IPS DF 19.7 (cell line): ENCODE measurements at regions not wholly inside any gene's neighbourhood (a gene's known extent, or its start where the extent isn't known, plus 50 kb on each side); places are given as distances from the start of the nearest gene placed in this dataset.
"Not testable (repeated sequence)": the region's sequence is repeated elsewhere in the genome, so short reads cannot be mapped to it uniquely, and the experiment has no call there.

Source experiments
- DNase-seq: peaks from one replicate; pipeline ENCODE4 v3.0.0-alpha.2; 2013; ENCODE audit warnings: low read depth, low spot score

DNA sequence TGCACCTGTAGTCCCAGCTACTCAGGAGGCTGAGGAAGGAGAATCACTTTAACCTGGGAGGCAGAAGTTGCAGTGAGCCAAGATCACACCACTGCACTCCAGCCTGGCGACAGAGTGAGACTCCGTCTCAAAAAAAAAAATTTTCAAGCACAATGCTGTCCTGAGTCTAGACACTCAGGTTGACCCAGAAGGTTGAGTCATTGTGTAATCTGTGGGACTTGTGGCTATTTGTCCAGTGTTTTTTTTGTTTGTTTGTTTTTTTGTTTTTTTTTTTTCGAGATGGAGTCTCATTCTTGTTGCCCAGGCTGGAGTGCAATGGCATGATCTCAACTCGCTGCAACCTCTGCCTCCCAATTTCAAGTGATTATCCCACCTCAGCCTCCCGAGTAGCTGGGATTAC is 74.3 kb upstream of the SOX13 start:
- DNase-seq: not testable (repeated sequence)

DNA sequence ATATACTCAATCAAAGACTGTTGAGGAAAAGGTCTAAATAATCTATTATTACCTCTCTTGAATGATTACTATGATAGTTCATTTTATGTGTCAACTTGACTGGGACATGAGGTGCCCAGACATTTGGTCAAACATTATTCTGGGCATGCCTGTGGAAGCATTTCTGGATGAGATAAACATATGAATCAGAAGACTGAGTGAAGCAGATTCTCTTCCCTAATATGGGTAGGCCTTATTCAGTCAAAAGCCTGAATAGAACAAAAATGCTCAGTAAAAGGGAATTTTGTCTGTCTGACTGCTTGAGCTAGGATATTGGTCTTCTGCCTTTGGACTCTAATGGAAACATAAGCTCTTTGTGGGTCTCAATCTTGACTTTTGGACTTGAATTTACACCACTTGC is 73.3 kb upstream of the SOX13 start:
- DNase-seq: no peak

DNA sequence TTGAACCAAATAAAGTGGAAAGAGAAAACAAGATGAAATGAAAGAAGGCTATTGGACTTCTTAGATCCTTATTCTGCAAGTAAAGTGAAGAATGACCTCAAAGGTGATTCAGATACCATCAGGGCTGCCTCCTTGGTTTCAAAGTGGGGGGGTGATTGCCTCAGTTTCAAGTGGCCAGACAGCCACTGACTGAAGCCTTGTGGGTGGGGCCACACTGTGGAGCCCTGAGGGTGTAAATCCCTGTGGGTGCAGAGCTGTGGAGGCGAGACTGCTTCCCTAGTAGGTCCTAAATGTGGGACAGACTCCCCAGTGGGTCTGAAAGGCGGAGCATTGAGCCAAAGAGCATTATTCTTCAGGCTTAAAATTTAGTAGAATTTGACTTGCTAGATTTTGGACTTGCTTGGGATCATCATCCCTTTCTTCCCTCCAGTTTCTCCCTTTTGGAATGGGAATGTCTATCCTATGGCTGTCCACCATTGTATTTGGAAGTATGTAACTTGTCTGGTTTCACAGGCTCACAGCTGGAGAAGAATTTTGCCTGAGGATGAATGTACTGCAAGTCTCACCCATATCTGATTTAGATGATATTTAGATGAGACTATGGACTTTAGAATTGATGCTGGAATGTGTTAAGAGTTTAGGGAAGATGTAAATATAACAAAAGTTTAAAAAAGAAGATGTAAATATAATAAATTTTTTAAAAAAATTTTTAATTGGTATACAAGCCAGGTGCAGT is 71.6 kb upstream of the SOX13 start:
- no peak for DNase-seq

- DNase-seq: no peak
Measured at GRCh38 chr1:204002614-204003013, 70.3 kb upstream of the SOX13 start.

- no peak for DNase-seq
Measured at GRCh38 chr1:204003536-204003935, 69.4 kb upstream of the SOX13 start.

DNA sequence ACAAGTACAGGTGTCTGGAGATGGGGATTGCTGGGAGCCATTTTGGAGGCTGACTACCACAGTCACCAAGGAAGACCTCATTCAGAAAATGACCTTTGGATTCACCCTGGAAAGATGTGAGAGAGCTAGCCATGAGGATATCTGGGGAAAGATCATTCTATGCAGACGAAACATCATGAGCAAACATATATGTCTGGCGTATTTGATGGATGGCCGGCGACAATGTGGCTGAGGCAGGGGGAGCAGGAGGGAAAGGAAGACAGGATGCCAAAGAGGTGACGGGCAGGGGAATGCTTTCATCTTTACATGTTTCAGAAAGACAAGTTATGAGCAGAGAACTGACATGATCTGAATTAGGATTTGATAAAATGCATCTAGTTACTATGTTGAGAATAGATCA is 61.5 kb upstream of the SOX13 start:
- DNase-seq: no peak

- DNase-seq: no peak
Measured at GRCh38 chr1:204013052-204013451, 59.9 kb upstream of the SOX13 start.

DNA sequence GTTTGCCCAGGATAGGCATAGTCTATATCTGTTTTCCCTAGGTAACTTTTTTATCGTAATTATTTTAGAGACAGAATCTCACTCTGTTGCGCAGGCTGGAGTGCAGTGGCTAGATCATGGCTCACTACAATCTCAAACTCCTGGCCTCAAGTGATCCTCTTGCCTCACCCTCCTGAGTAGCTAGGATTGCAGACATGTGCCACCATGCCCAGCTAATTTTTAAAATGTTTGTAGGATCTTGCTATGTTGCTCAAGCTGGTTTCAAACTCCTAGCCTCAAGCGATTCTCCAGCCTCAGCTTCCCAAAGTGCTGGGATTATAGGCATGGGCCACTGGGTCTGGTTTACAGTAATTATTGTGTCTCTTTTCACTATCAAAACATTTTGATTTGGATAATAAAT is 58.6 kb upstream of the SOX13 start:
- no peak for DNase-seq

GRCh38 chr1:204014961-204015360 is 58.0 kb upstream of the SOX13 start:
- DNase-seq: not testable (repeated sequence)

- DNase-seq: no peak
Measured at GRCh38 chr1:204017032-204017431, 55.9 kb upstream of the SOX13 start.

DNA sequence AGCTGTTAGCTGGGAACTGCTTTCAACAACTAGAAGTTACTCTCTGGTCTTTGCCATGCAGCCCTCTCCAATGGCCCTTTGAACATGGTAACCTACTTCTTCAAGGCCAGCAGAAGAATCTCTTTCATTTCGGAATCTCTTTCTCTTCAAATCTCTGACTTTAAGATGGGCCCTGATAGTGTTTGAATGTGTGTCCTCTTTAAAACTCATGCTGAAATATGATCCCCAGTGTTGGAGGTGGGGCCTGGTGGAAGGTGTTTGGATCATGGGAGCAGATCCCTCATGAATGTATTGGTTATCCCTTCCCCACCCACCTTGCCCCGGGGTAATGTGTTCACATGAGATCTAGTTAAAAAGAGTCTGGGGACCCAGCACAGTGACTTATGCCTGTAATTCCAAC is 54.5 kb upstream of the SOX13 start:
- no peak for DNase-seq
